IPS-15b (cell line): ENCODE measurements at regions not wholly inside any gene's neighbourhood (a gene's known extent, or its start where the extent isn't known, plus 50 kb on each side); places are given as distances from the start of the nearest gene placed in this dataset.

ENCODE experiments used
- H3K27me3 ChIP-seq: one replicate; pipeline ENCODE4 v1.6.1; 2013; ENCODE audit warnings: low read length; ENCODE audit not compliant: control insufficient read depth, insufficient read depth
- H3K36me3 ChIP-seq: one replicate; pipeline ENCODE4 v1.6.1; 2013; ENCODE audit warnings: low read length; ENCODE audit not compliant: control insufficient read depth, insufficient read depth
- H3K4me1 ChIP-seq: one replicate; pipeline ENCODE4 v1.6.1; 2013; ENCODE audit warnings: mild to moderate bottlenecking, low read length; ENCODE audit not compliant: control insufficient read depth, insufficient read depth
- H3K4me3 ChIP-seq: one replicate; pipeline ENCODE4 v1.5.1; 2013; ENCODE audit warnings: low read depth, low read length
- H3K9ac ChIP-seq: one replicate; pipeline ENCODE4 v1.6.1; 2013; ENCODE audit warnings: low read depth, mild to moderate bottlenecking, low read length
- H3K9me3 ChIP-seq: one replicate; pipeline ENCODE4 v1.6.1; 2013; ENCODE audit warnings: mild to moderate bottlenecking, low read length; ENCODE audit not compliant: control insufficient read depth, insufficient read depth

DNA sequence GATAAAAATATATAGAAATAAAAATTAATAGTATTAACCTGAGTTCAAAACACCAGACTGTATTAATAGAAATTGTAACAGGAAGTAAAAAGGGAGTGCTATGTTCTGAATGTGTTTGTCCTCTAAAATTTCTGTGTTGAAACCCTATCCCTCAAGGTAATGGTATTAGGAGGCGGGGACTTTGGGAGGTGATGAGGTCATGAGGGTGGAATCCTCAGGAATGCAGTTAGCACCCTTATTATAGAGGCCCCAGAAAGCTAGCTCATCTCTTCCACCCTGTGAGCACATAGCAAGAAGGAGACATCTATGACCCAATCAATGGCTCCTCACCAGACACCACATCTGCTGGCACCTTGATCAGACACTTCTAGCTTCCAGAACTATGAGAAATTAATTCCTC is 124.5 kb downstream of the CMPK2 start:
- Histone ChIP-seq H3K27me3 (peaks cover 4% of the 10 kb centered on the region), H3K9ac (no peak overlapping the region), H3K4me1 (no peaks in the 10 kb centered on the region), H3K9me3 (no peaks in the 10 kb centered on the region), H3K36me3 (no peaks in the 10 kb centered on the region), H3K4me3 (no peak overlapping the region)

DNA sequence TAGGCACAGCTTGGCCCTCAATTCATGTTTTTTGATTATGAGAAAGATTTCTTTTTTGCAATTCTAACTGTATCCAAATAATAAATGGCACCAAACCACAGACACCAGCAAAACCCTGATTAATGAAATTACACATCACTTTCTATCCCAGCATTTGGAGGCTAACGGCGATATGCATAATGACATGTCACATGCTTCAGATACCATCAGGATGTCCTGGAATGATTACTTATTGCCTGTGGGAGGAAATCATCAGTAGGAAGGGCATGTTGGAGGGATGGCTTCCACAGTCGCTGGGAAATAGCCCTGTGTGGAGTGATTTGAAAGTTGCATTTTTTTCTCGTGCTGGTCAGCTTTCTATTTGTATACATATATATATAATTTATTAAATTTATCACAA is 121.7 kb downstream of the CMPK2 start:
- H3K4me3 ChIP-seq = no peak overlapping the region
- no peak overlapping the region for H3K9ac ChIP-seq
- H3K27me3 ChIP-seq = peaks cover 4% of the 10 kb centered on the region
- H3K36me3 ChIP-seq = no peaks in the 10 kb centered on the region
- H3K4me1 ChIP-seq = no peaks in the 10 kb centered on the region
- H3K9me3 ChIP-seq = no peaks in the 10 kb centered on the region

- Histone ChIP-seq H3K4me3 (no peak overlapping the region), H3K36me3 (no peaks in the 10 kb centered on the region), H3K9ac (no peak overlapping the region), H3K4me1 (no peaks in the 10 kb centered on the region), H3K9me3 (no peaks in the 10 kb centered on the region), H3K27me3 (no peaks in the 10 kb centered on the region)
Measured at GRCh38 chr2:6747433-6747832, 118.3 kb downstream of the CMPK2 start.

DNA sequence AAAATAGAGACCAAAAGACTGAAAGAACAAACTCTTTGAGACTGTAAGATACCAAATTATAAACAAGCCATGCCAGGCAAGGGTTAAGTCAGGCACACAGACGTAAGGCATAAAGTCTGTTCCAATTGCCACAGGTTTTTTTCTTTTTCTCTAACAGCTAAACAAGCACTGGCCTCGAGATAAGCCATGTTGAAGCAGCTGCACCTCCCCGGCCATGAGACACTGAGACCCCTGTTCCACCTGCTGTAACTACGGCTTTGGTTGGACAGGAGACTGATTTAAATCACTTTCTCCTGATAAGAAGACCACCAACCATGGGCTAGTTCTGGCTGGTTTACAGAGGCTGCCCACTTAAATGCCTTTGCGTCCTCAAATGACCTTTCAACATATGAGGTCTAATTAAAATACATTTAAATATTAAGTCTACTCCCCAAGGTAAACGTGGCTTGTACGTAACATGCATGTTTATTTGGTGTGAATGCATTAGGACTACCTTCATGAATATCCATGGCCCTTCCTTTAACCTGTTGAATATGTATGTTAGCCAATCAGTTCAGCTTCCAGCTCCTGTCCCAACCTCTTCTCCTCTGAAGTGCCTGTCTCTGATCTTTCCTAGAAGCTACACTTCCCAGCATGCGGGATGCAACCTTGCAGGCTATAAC is 117.2 kb downstream of the CMPK2 start:
- H3K4me3 ChIP-seq = no peak overlapping the region
- no peaks in the 10 kb centered on the region for H3K4me1 ChIP-seq
- no peaks in the 10 kb centered on the region for H3K36me3 ChIP-seq
- H3K27me3 ChIP-seq = no peaks in the 10 kb centered on the region
- no peak overlapping the region for H3K9ac ChIP-seq
- H3K9me3 ChIP-seq = no peaks in the 10 kb centered on the region

- Histone ChIP-seq H3K4me1 (no peaks in the 10 kb centered on the region), H3K4me3 (no peak overlapping the region), H3K36me3 (no peaks in the 10 kb centered on the region), H3K27me3 (no peaks in the 10 kb centered on the region), H3K9me3 (no peaks in the 10 kb centered on the region), H3K9ac (no peak overlapping the region)
Measured at GRCh38 chr2:6749962-6750361, 115.7 kb downstream of the CMPK2 start.

DNA sequence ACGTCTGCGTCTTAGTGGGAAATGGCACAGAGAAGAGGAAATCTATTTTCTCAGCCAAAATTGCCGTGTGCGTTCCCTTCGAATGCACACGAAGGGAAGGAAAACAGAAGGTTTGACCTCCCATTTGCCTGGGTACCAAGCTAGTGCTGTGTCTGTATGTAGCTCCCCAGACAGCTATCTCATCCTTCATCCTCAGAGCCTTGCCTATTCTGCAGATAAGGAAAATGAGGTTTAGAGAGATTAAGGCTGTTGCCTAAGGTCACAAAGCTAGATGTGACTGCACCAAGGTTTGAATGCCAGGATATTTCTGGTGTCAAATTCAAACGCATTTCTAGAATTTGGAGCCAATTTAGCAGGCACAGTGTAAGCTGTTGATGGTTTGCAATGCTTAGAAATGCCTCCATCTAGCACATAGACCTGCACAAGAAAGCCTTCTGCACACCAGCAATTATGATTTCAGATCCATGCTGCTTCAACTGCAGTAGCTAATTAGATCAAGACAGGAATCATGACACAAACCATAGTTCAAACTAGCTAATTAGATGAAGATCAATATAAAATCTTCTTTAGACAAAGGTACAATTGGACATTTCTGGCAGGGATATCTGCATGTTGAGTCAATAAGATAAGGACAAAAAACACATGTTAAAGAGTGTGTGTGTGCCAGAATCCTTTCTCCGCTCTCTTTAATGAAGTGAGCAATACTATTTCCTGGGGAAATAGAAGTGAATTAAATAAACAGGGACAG is 115.1 kb downstream of the CMPK2 start:
- Histone ChIP-seq H3K27me3 (no peaks in the 10 kb centered on the region), H3K4me3 (no peak overlapping the region), H3K36me3 (no peaks in the 10 kb centered on the region), H3K4me1 (no peaks in the 10 kb centered on the region), H3K9me3 (no peaks in the 10 kb centered on the region), H3K9ac (no peak overlapping the region)

GRCh38 chr2:6754419-6754818 is 111.3 kb downstream of the CMPK2 start:
- H3K4me3 ChIP-seq = no peak overlapping the region
- no peaks in the 10 kb centered on the region for H3K36me3 ChIP-seq
- H3K27me3 ChIP-seq = no peaks in the 10 kb centered on the region
- H3K9ac ChIP-seq = no peak overlapping the region
- no peaks in the 10 kb centered on the region for H3K9me3 ChIP-seq
- H3K4me1 ChIP-seq = no peaks in the 10 kb centered on the region

GRCh38 chr2:6755456-6755855 is 110.3 kb downstream of the CMPK2 start:
- Histone ChIP-seq H3K4me1 (no peaks in the 10 kb centered on the region), H3K4me3 (no peak overlapping the region), H3K9me3 (no peaks in the 10 kb centered on the region), H3K36me3 (no peaks in the 10 kb centered on the region), H3K27me3 (no peaks in the 10 kb centered on the region), H3K9ac (no peak overlapping the region)

- no peak overlapping the region for H3K4me3 ChIP-seq
- H3K9me3 ChIP-seq = no peaks in the 10 kb centered on the region
Measured at GRCh38 chr2:6757215-6757614, 108.5 kb downstream of the CMPK2 start.

DNA sequence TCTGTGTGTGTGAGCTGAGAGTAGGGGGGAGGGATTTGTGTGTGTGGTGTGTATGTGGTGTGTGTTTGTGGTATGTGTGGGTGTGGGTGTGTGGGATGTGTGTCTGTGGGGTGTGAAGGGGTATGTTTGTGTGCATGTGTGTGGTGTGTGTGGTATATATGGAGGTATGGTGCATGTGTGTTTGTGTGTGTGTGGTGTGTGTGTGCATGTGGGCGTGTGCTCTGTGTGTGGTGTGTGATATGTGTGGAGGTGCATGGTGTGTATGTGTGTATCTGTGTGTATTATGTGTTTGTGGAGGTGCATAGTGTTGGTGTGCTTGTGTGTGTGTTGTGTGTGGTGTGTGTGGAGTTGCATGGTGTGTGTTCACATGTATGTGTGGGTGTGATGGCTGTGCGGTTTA is 106.0 kb downstream of the CMPK2 start:
- Histone ChIP-seq H3K4me1 (peaks cover 5% of the 10 kb centered on the region), H3K9me3 (no peaks in the 10 kb centered on the region), H3K36me3 (no peaks in the 10 kb centered on the region), H3K27me3 (no peaks in the 10 kb centered on the region), H3K9ac (no peak overlapping the region), H3K4me3 (no peak overlapping the region)

More at GRCh38 chr2:6757215-6757614, 108.5 kb downstream of the CMPK2 start:
- Histone ChIP-seq H3K4me1 (no peaks in the 10 kb centered on the region), H3K36me3 (no peaks in the 10 kb centered on the region), H3K27me3 (no peaks in the 10 kb centered on the region), H3K9ac (no peak overlapping the region)

GRCh38 chr2:6760132-6760531 is 105.6 kb downstream of the CMPK2 start:
- Histone ChIP-seq H3K4me1 (peaks cover 7% of the 10 kb centered on the region), H3K9ac (no peak overlapping the region), H3K4me3 (no peak overlapping the region), H3K36me3 (no peaks in the 10 kb centered on the region), H3K9me3 (no peaks in the 10 kb centered on the region), H3K27me3 (no peaks in the 10 kb centered on the region)

DNA sequence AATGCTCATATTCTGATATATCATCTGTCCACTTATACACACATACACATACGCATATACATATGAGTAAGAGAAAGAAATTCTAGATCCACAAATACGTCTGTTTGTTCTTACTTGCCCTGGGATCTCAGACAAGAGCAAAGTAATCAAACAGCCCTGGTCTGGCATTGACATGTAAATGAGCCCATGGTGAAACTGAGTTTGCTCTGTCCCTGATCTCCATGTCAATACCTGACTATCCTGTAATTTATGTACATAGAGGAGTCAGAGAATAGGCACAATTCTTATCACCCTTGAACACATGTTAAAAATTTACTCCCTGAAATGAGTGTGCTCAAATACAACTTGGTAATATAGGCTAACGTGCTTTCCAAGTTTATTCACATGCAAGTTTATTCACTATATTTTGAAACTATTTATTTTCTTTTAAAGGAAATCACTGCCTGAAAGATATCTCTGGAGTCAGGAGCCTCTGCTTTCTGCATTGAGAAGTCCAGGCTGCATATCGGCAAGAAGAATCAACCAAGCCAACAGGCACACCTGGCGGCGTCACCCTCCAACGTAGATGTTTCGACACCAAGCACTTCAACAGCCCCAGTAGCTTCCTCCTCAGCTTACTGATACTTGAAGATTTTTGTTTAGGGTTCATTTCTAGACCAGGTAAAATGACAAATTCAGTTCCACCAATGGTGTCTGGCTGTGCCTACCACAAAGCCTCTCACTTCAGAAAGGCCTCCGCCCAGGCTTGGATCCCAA is 100.6 kb downstream of the CMPK2 start:
- no peak overlapping the region for H3K4me3 ChIP-seq
- H3K9ac ChIP-seq = no peak overlapping the region
- H3K9me3 ChIP-seq = no peaks in the 10 kb centered on the region
- peaks cover 7% of the 10 kb centered on the region for H3K4me1 ChIP-seq
- H3K27me3 ChIP-seq = no peaks in the 10 kb centered on the region
- no peaks in the 10 kb centered on the region for H3K36me3 ChIP-seq
